GM19438 (cell line): ENCODE measurements at regions not wholly inside any gene's neighbourhood (a gene's known extent, or its start where the extent isn't known, plus 50 kb on each side); places are given as distances from the start of the nearest gene placed in this dataset.
"Not testable (repeated sequence)": the region's sequence is repeated elsewhere in the genome, so short reads cannot be mapped to it uniquely, and the experiment has no call there.

ENCODE experiments used
- ATAC-seq: cut with Tn5 transposase; IDR thresholded peaks from one replicate; pipeline ENCODE4 v1.9.1; 2021; ENCODE audit warnings: low read depth; ENCODE audit not compliant: unreplicated experiment

- not testable (repeated sequence) for ATAC-seq
These were observed 79.4 kb upstream of the DRD5 start for GRCh38 chr4:9702019-9702418.

GRCh38 chr4:9702696-9703095 is 78.7 kb upstream of the DRD5 start:
- ATAC-seq, result not testable (repeated sequence)

- ATAC-seq, result no peak
These were observed 78.0 kb upstream of the DRD5 start for GRCh38 chr4:9703391-9703790.

- ATAC-seq, result not testable (repeated sequence)
These were observed 77.3 kb upstream of the DRD5 start for GRCh38 chr4:9704126-9704525.

GRCh38 chr4:9704551-9705332 is 76.7 kb upstream of the DRD5 start:
- no peak for ATAC-seq

GRCh38 chr4:9707281-9707680 is 74.2 kb upstream of the DRD5 start:
- ATAC-seq, result not testable (repeated sequence)

GRCh38 chr4:9707936-9708335 is 73.5 kb upstream of the DRD5 start:
- not testable (repeated sequence) for ATAC-seq

- ATAC-seq, result no peak
These were observed 71.7 kb upstream of the DRD5 start for GRCh38 chr4:9709724-9710123.

GRCh38 chr4:9715271-9715670 is 66.2 kb upstream of the DRD5 start:
- ATAC-seq, result not testable (repeated sequence)

- no peak for ATAC-seq
These were observed 65.3 kb upstream of the DRD5 start for GRCh38 chr4:9716093-9716492.

GRCh38 chr4:9718246-9718939 is 63.0 kb upstream of the DRD5 start:
- ATAC-seq, result not testable (repeated sequence)

GRCh38 chr4:9722131-9722530 is 59.3 kb upstream of the DRD5 start:
- not testable (repeated sequence) for ATAC-seq
